A549 (cell line): ENCODE measurements at regions not wholly inside any gene's neighbourhood (a gene's known extent, or its start where the extent isn't known, plus 50 kb on each side); places are given as distances from the start of the nearest gene placed in this dataset.

Source experiments
- ATAC-seq, 2 experiments: fragments of 200-7000 bp in 1 of 2; fragments of >200 bp in 1 of 2; cut with Nextera tagmentation in 1 of 2; cut with Tn5 transposase in 1 of 2; 3 replicates each; pipeline versions ENCODE4 v1.8.0 to v1.9.1; 2018 to 2020; ENCODE audit warnings: mild to moderate bottlenecking in 1 of 2, moderate library complexity in 1 of 2
- CTCF ChIA-PET: fragments of 300-600 bp; sonication (Branson Sonifier 250); formaldehyde crosslinking; extraction: SDS; loops from one replicate; lab custom pipeline; 2021; ENCODE audit warnings: antibody characterized with exemption, inconsistent platforms; lab: Yijun Ruan, JAX
- POLR2A ChIA-PET: fragments of 350-600 bp; formaldehyde crosslinking; extraction: SDS; loops from one replicate; lab custom pipeline; 2021; ENCODE audit warnings: antibody characterized with exemption, inconsistent platforms; lab: Yijun Ruan, JAX
- DNase-seq, 2 experiments: peaks; one replicate each; pipeline versions ENCODE4 v3.0.0 to v3.0.0-alpha.2; 2011 to 2016; ENCODE audit warnings: low read depth in 1 of 2, low spot score in 1 of 2
- FAIRE-seq: peaks from 2 replicates; lab custom pipeline; 2011; peaks lifted over from hg19 to GRCh38; lab: Jason Lieb, UNC
- H3K27ac ChIP-seq, 2 experiments: fragments of >200 bp; sonication (Bioruptor Twin); formaldehyde crosslinking; 3 replicates each; pipeline ENCODE4 v1.5.1; 2016 to 2017
- H3K4me1 ChIP-seq: fragments of >200 bp; sonication (Bioruptor Twin); formaldehyde crosslinking; 3 replicates; pipeline ENCODE4 v1.6.1; 2016
- H3K4me2 ChIP-seq: fragments of >200 bp; sonication (Bioruptor Twin); formaldehyde crosslinking; 3 replicates; pipeline ENCODE4 v1.6.1; 2016
- H3K4me3 ChIP-seq: fragments of >200 bp; sonication (Bioruptor Twin); formaldehyde crosslinking; 3 replicates; pipeline ENCODE4 v1.5.1; 2016
- H3K9me3 ChIP-seq: fragments of >200 bp; sonication (Bioruptor Twin); formaldehyde crosslinking; 3 replicates; pipeline ENCODE4 v1.6.1; 2016
- ATOH8 ChIP-seq: fragments of 250-450 bp; sonication (Bioruptor Pico); IDR thresholded peaks from 2 replicates; pipeline ENCODE4 v1.5.0; 2020; ENCODE audit warnings: low read depth, mild to moderate bottlenecking, moderate library complexity
- BCL3 ChIP-seq: fragments of >200 bp; sonication (Bioruptor Twin); formaldehyde crosslinking; IDR thresholded peaks from 3 replicates; pipeline ENCODE4 v1.6.1; 2016
- CHD2 ChIP-seq: fragments of 150-350 bp; IDR thresholded peaks from 2 replicates; pipeline ENCODE4 v1.6.1; 2014; ENCODE audit warnings: low read length; ENCODE audit not compliant: partially characterized antibody
- CHD4 ChIP-seq: fragments of 200-600 bp; sonication (generic); IDR thresholded peaks from 2 replicates; pipeline ENCODE4 v1.6.1; 2016; ENCODE audit warnings: antibody characterized with exemption, mild to moderate bottlenecking, borderline replicate concordance
- CTCF ChIP-seq: fragments of >200 bp; sonication (Bioruptor Twin); formaldehyde crosslinking; IDR thresholded peaks from 3 replicates; pipeline ENCODE4 v1.5.1; 2016
- EHMT2 ChIP-seq: fragments of 200-600 bp; sonication (generic); IDR thresholded peaks from 2 replicates; pipeline ENCODE4 v1.6.1; 2016; ENCODE audit warnings: antibody characterized with exemption, low read depth, mild to moderate bottlenecking, moderate library complexity
- ESRRA ChIP-seq: fragments of 150-350 bp; IDR thresholded peaks from 2 replicates; pipeline ENCODE4 v1.6.1; 2014; ENCODE audit warnings: mild to moderate bottlenecking, low read length, borderline replicate concordance
- FOSB ChIP-seq: fragments of 250-450 bp; sonication (Bioruptor Pico); IDR thresholded peaks from 2 replicates; pipeline ENCODE4 v1.5.0; 2020; ENCODE audit warnings: mild to moderate bottlenecking, moderate library complexity
- FOXS1 ChIP-seq: fragments of 250-450 bp; sonication (Bioruptor Pico); IDR thresholded peaks from 2 replicates; pipeline ENCODE4 v1.5.0; 2020; ENCODE audit warnings: mild to moderate bottlenecking, moderate library complexity
- HES2 ChIP-seq: fragments of >200 bp; sonication (Bioruptor Twin); formaldehyde crosslinking; IDR thresholded peaks from 2 replicates; pipeline ENCODE4 v1.6.1; 2016
- HMGXB4 ChIP-seq: fragments of 250-450 bp; sonication (Bioruptor Pico); IDR thresholded peaks from 2 replicates; pipeline ENCODE4 v1.5.0; 2021; ENCODE audit warnings: mild to moderate bottlenecking, moderate library complexity, borderline replicate concordance
- HOXA7 ChIP-seq: fragments of 250-450 bp; sonication (Bioruptor Pico); IDR thresholded peaks from 2 replicates; pipeline ENCODE4 v1.5.0; 2020; ENCODE audit warnings: mild to moderate bottlenecking, moderate library complexity
- KDM1A ChIP-seq: fragments of 200-600 bp; sonication (generic); IDR thresholded peaks from 2 replicates; pipeline ENCODE4 v1.6.1; 2016; ENCODE audit warnings: low read depth, mild to moderate bottlenecking
- KDM5A ChIP-seq: fragments of 200-600 bp; sonication (generic); IDR thresholded peaks from 2 replicates; pipeline ENCODE4 v1.6.1; 2016; ENCODE audit warnings: antibody characterized with exemption, mild to moderate bottlenecking
- MAFK ChIP-seq: fragments of 450-650 bp; IDR thresholded peaks from 2 replicates; pipeline ENCODE4 v1.6.1; 2014; ENCODE audit not compliant: partially characterized antibody
- MAX ChIP-seq: IDR thresholded peaks from 2 replicates; pipeline ENCODE4 v1.6.1; 2012
- NPAS2 ChIP-seq: fragments of 250-450 bp; sonication (Bioruptor Pico); IDR thresholded peaks from 2 replicates; pipeline ENCODE4 v1.8.0; 2022; ENCODE audit warnings: mild to moderate bottlenecking, moderate library complexity, borderline replicate concordance
- RAD21 ChIP-seq, 2 experiments: fragments of >200 bp in 1 of 2; sonication (Bioruptor Twin) in 1 of 2; formaldehyde crosslinking in 1 of 2; IDR thresholded peaks in 1 of 2; conservative IDR thresholded peaks in 1 of 2; 2 replicates in 1 of 2; 3 replicates in 1 of 2; pipeline ENCODE4 v1.6.1; 2012 to 2018; ENCODE audit warnings: inconsistent platforms in 1 of 2
- RARB ChIP-seq: fragments of 250-450 bp; sonication (Bioruptor Pico); IDR thresholded peaks from 2 replicates; pipeline ENCODE4 v1.8.0; 2021; ENCODE audit warnings: mild to moderate bottlenecking, moderate library complexity
- SMC3 ChIP-seq: fragments of >200 bp; sonication (Bioruptor Twin); formaldehyde crosslinking; IDR thresholded peaks from 3 replicates; pipeline ENCODE4 v1.6.1; 2018; ENCODE audit warnings: inconsistent platforms
- TFCP2L1 ChIP-seq: fragments of 250-450 bp; sonication (Bioruptor Pico); IDR thresholded peaks from 2 replicates; pipeline ENCODE4 v1.5.0; 2021; ENCODE audit warnings: mild to moderate bottlenecking
- TP53 ChIP-seq: fragments of 250-450 bp; sonication (Bioruptor Pico); IDR thresholded peaks from 2 replicates; pipeline ENCODE4 v1.5.0; 2021; ENCODE audit warnings: mild to moderate bottlenecking, moderate library complexity
- ZC3H11A ChIP-seq: fragments of 450-650 bp; IDR thresholded peaks from 2 replicates; pipeline ENCODE4 v1.6.1; 2014; ENCODE audit warnings: antibody characterized with exemption, mild to moderate bottlenecking
- WGBS: methylation state at CpG from one replicate; pipeline ENCODE4 v1.1.6; 2017; ENCODE audit errors: missing lambda C conversion rate; 5-methylcytosine and 5-hydroxymethylcytosine counted together

- no peak overlapping the region for H3K4me3 ChIP-seq
- H3K4me1 ChIP-seq, result no peaks in the 10 kb centered on the region
- TF ChIP-seq CHD2 (no peak), MAFK (peak; percentile 40)
- no peak for ATAC-seq
- no peak overlapping the region for H3K27ac ChIP-seq
- no peak for DNase-seq
- POLR2A ChIA-PET, result no interaction called here
- CTCF ChIA-PET, result no interaction called here
- WGBS, result 39% methylated on average over 1 of the region's 1 CpG
- FAIRE-seq, result no peak
- no peak overlapping the region for H3K4me2 ChIP-seq
- H3K9me3 ChIP-seq, result no peaks in the 10 kb centered on the region
Measured at GRCh38 chr4:149975172-149975571, 103.1 kb upstream of the DCLK2 start.

GRCh38 chr4:149980121-149980682, 98.0 kb upstream of the DCLK2 start:
- H3K4me3 ChIP-seq, result no peak overlapping the region
- 57% methylated on average over 7 of the region's 7 CpGs for WGBS
- no peaks in the 10 kb centered on the region for H3K9me3 ChIP-seq
- no peak overlapping the region for H3K4me2 ChIP-seq
- ATAC-seq (no peak), DNase-seq (no peak), FAIRE-seq (no peak)
- no peaks in the 10 kb centered on the region for H3K4me1 ChIP-seq
- ChIA-PET CTCF (interaction anchor here (1.1 to 2.9 kb wide), 4 partner anchors 18 to 886 kb away, joined by 3 to 11 read pairs (median 6); no protein-coding TSS in a partner anchor), POLR2A (no interaction called here)
- no peak for TF ChIP-seq FOXS1 (CRISPR knock-in tag)
- no peak overlapping the region for H3K27ac ChIP-seq

GRCh38 chr4:149980941-149981340, 97.3 kb upstream of the DCLK2 start:
- H3K4me2 ChIP-seq, result no peak overlapping the region
- no peak overlapping the region for H3K27ac ChIP-seq
- H3K9me3 ChIP-seq, result no peaks in the 10 kb centered on the region
- TF ChIP-seq MAFK, result no peak
- TF ChIP-seq EHMT2, result no peak
- no peak for TF ChIP-seq CHD2
- TF ChIP-seq SMC3, result peak; percentile 79
- no peak for TF ChIP-seq ZC3H11A
- TF ChIP-seq HMGXB4 (CRISPR knock-in tag), result no peak
- no peak for TF ChIP-seq TFCP2L1 (CRISPR knock-in tag)
- peak; percentile 72 for TF ChIP-seq CTCF
- TF ChIP-seq FOSB, result no peak
- TF ChIP-seq RAD21 (conservative IDR thresholded peaks at IDR 0.05 in 1 of 2, IDR thresholded peaks at IDR 0.05 in 1 of 2), result peak; percentile 72 to 78
- no peak overlapping the region for H3K4me3 ChIP-seq
- DNase-seq (peak; percentile 25 to 59), ATAC-seq (peak in 1 of 2 experiments; percentile 77; a peak in 4 of 6 replicates), FAIRE-seq (peak; percentile 54)
- ChIA-PET CTCF (interaction anchor here (0.6 to 2.9 kb wide), 13 partner anchors 15 to 886 kb away, joined by 3 to 11 read pairs (median 3); no protein-coding TSS in a partner anchor), POLR2A (no interaction called here)
- H3K4me1 ChIP-seq, result no peaks in the 10 kb centered on the region
- 18% methylated on average over 6 of the region's 6 CpGs for WGBS

GRCh38 chr4:149983401-149983800, 94.8 kb upstream of the DCLK2 start:
- peaks cover 14% of the 10 kb centered on the region for H3K4me1 ChIP-seq
- ATAC-seq (no peak), DNase-seq (no peak), FAIRE-seq (no peak)
- ChIA-PET POLR2A (no interaction called here), CTCF (interaction anchor here (2.4 kb wide), 1 partner anchor 226 kb away, joined by 7 read pairs; no protein-coding TSS in a partner anchor)
- H3K9me3 ChIP-seq, result no peaks in the 10 kb centered on the region
- H3K4me2 ChIP-seq, result no peak overlapping the region
- WGBS, result 93% methylated on average over 2 of the region's 2 CpGs
- H3K27ac ChIP-seq, result no peak overlapping the region
- TF ChIP-seq MAX (no peak), CHD4 (no peak), EHMT2 (no peak), KDM1A (no peak), RARB (no peak), TP53 (CRISPR knock-in tag) (no peak), KDM5A (no peak), ATOH8 (CRISPR knock-in tag) (no peak), HOXA7 (CRISPR knock-in tag) (no peak), HES2 (no peak), BCL3 (no peak), CHD2 (no peak), NPAS2 (CRISPR knock-in tag) (no peak), ESRRA (no peak)
- no peak overlapping the region for H3K4me3 ChIP-seq
